ENCODE measurements at regions not wholly inside any gene's neighbourhood (a gene's known extent, or its start where the extent isn't known, plus 50 kb on each side); places are given as distances from the start of the nearest gene placed in this dataset.

DNA sequence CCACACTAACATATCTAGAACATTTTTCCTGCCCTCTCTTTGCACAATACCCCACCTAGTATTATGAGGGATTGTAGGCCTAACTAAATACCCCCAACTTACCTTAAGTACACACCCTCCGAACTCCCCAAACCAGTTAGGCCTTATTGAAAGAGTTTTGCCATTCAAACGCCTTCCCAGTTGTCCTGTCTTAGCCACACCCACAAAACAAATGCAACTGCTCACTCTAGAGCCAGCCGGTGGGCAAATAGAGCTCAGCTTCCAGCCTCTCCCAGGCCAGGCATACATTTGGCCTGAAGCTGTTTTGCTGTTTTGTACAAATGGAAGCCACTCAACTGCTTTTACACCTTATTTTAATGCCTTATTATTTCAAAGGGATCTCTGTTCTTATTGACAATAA lies 224.2 kb upstream of the RUNX1 start:
- TF ChIP-seq POLR2A (IDR thresholded peaks at IDR 0.05) = no peak
- TF ChIP-seq, protein P1, sequence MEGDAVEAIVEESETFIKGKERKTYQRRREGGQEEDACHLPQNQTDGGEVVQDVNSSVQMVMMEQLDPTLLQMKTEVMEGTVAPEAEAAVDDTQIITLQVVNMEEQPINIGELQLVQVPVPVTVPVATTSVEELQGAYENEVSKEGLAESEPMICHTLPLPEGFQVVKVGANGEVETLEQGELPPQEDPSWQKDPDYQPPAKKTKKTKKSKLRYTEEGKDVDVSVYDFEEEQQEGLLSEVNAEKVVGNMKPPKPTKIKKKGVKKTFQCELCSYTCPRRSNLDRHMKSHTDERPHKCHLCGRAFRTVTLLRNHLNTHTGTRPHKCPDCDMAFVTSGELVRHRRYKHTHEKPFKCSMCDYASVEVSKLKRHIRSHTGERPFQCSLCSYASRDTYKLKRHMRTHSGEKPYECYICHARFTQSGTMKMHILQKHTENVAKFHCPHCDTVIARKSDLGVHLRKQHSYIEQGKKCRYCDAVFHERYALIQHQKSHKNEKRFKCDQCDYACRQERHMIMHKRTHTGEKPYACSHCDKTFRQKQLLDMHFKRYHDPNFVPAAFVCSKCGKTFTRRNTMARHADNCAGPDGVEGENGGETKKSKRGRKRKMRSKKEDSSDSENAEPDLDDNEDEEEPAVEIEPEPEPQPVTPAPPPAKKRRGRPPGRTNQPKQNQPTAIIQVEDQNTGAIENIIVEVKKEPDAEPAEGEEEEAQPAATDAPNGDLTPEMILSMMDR (IDR thresholded peaks at IDR 0.05) = no peak
